NB4 (cell line): ENCODE measurements at regions not wholly inside any gene's neighbourhood (a gene's known extent, or its start where the extent isn't known, plus 50 kb on each side); places are given as distances from the start of the nearest gene placed in this dataset.
"Not testable (repeated sequence)": the region's sequence is repeated elsewhere in the genome, so short reads cannot be mapped to it uniquely, and the experiment has no call there.

Experiments used
- DNase-seq: peaks from one replicate; pipeline ENCODE4 v3.0.0; 2010; ENCODE audit warnings: low read depth
- H3K4me3 ChIP-seq: one replicate; pipeline ENCODE4 v1.5.1; 2011; ENCODE audit warnings: mild to moderate bottlenecking, low read depth, low read length, moderate library complexity
- CTCF ChIP-seq: IDR thresholded peaks from one replicate; pipeline ENCODE4 v1.5.1; 2012; ENCODE audit warnings: low read depth, low read length
- MAX ChIP-seq: IDR thresholded peaks from 2 replicates; pipeline ENCODE4 v1.6.1; 2011; ENCODE audit warnings: low read depth, low read length
- MYC ChIP-seq: IDR thresholded peaks from 2 replicates; pipeline ENCODE4 v1.6.1; 2011; ENCODE audit warnings: low read depth, low read length
- POLR2A ChIP-seq: IDR thresholded peaks from 2 replicates; pipeline ENCODE4 v1.6.1; 2011; ENCODE audit warnings: mild to moderate bottlenecking; ENCODE audit not compliant: insufficient read length; ENCODE audit errors: extremely low read depth

- DNase-seq = no peak
- no peak overlapping the region for H3K4me3 ChIP-seq
- TF ChIP-seq CTCF = no peak
Measured at GRCh38 chr10:108601851-108602250, 1321.5 kb downstream of the XPNPEP1 start.

- not testable (repeated sequence) for H3K4me3 ChIP-seq, DNase-seq
Measured at GRCh38 chr10:108600511-108600910, 1322.8 kb downstream of the XPNPEP1 start.

GRCh38 chr10:108599317-108599716, 1324.0 kb downstream of the XPNPEP1 start:
- not testable (repeated sequence) for H3K4me3 ChIP-seq, DNase-seq

GRCh38 chr10:108598831-108599230, 1324.5 kb downstream of the XPNPEP1 start:
- DNase-seq = no peak
- no peak for TF ChIP-seq MYC
- no peak for TF ChIP-seq POLR2A
- no peak for TF ChIP-seq MAX
- no peak for TF ChIP-seq CTCF
- H3K4me3 ChIP-seq = no peak overlapping the region

GRCh38 chr10:108598320-108598695, 1325.0 kb downstream of the XPNPEP1 start:
- H3K4me3 ChIP-seq = no peak overlapping the region
- TF ChIP-seq MAX = no peak
- no peak for TF ChIP-seq CTCF
- TF ChIP-seq POLR2A = no peak
- TF ChIP-seq MYC = no peak
- no peak for DNase-seq

GRCh38 chr10:108597657-108598319, 1325.5 kb downstream of the XPNPEP1 start:
- DNase-seq = no peak
- TF ChIP-seq POLR2A (no peak), MYC (no peak), MAX (no peak), CTCF (no peak)
- no peak overlapping the region for H3K4me3 ChIP-seq

- no peak for DNase-seq
- no peak overlapping the region for H3K4me3 ChIP-seq
- TF ChIP-seq MAX = no peak
- TF ChIP-seq CTCF = no peak
- TF ChIP-seq MYC = no peak
- no peak for TF ChIP-seq POLR2A
Measured at GRCh38 chr10:108597031-108597430, 1326.3 kb downstream of the XPNPEP1 start.
